OCI-LY7 (cell line): ENCODE measurements at regions not wholly inside any gene's neighbourhood (a gene's known extent, or its start where the extent isn't known, plus 50 kb on each side); places are given as distances from the start of the nearest gene placed in this dataset.

Source experiments
- BruUV-seq: library from RNA; stranded (reverse); fragments of 400-500 nt; replicated peaks from 2 replicates; lab custom pipeline; 2021; lab: Mats Ljungman, UMichigan
- CTCF ChIA-PET: fragments of 300-600 bp; sonication (Branson Sonifier 250); formaldehyde crosslinking; loops from one replicate; lab custom pipeline; 2022; ENCODE audit warnings: antibody characterized with exemption; ENCODE audit not compliant: unreplicated experiment; lab: Charles Lee
- POLR2A ChIA-PET: fragments of 300-600 bp; sonication (Branson Sonifier 250); formaldehyde crosslinking; loops from one replicate; lab custom pipeline; 2022; ENCODE audit warnings: antibody characterized with exemption; lab: Charles Lee
- DNase-seq: peaks from one replicate; pipeline ENCODE4 v3.0.0-alpha.2; 2015; ENCODE audit warnings: low spot score
- H2AFZ ChIP-seq: fragments of 200-600 bp; sonication (generic), shearing (Covaris generic); 2 replicates; pipeline ENCODE4 v1.6.1; 2014; ENCODE audit warnings: mild to moderate bottlenecking, antibody characterized with exemption, low read length, moderate library complexity
- H3K27ac ChIP-seq: fragments of 200-600 bp; sonication (generic); 2 replicates; pipeline ENCODE4 v1.5.1; 2014; ENCODE audit warnings: mixed run types, low read depth, mild to moderate bottlenecking, moderate library complexity, low read length, inconsistent platforms; ENCODE audit not compliant: poor library complexity, severe bottlenecking
- H3K36me3 ChIP-seq: fragments of 200-600 bp; sonication (generic); 2 replicates; pipeline ENCODE4 v1.6.1; 2014; ENCODE audit warnings: mild to moderate bottlenecking, antibody characterized with exemption, low read length, moderate library complexity, mixed read lengths; ENCODE audit not compliant: insufficient read depth
- H3K4me1 ChIP-seq: fragments of 200-600 bp; sonication (generic); 2 replicates; pipeline ENCODE4 v1.5.1; 2014; ENCODE audit warnings: mild to moderate bottlenecking, low read length; ENCODE audit not compliant: insufficient read depth, poor library complexity, severe bottlenecking
- H3K4me2 ChIP-seq: fragments of 200-600 bp; sonication (generic); 2 replicates; pipeline ENCODE4 v1.6.1; 2014; ENCODE audit warnings: mild to moderate bottlenecking, low read length
- H3K4me3 ChIP-seq: fragments of 200-600 bp; sonication (generic); 2 replicates; pipeline ENCODE4 v1.5.1; 2014; ENCODE audit warnings: mild to moderate bottlenecking, low read depth, low read length; ENCODE audit not compliant: poor library complexity, severe bottlenecking
- H3K79me2 ChIP-seq: fragments of 200-600 bp; sonication (generic); 2 replicates; pipeline ENCODE4 v1.6.1; 2016; ENCODE audit warnings: low read depth, mild to moderate bottlenecking, low read length, moderate library complexity, mixed read lengths; ENCODE audit not compliant: insufficient read depth
- H3K9me2 ChIP-seq: fragments of 200-600 bp; sonication (generic); 2 replicates; pipeline ENCODE4 v1.6.1; 2016; ENCODE audit warnings: mild to moderate bottlenecking, low read length, mixed read lengths; ENCODE audit not compliant: insufficient read depth
- H3K9me3 ChIP-seq: fragments of 200-600 bp; sonication (generic); 2 replicates; pipeline ENCODE4 v1.6.1; 2014; ENCODE audit warnings: mild to moderate bottlenecking, mixed run types, low read length, mixed read lengths
- H4K20me1 ChIP-seq: fragments of 200-600 bp; sonication (generic); 2 replicates; pipeline ENCODE4 v1.6.1; 2014; ENCODE audit warnings: mild to moderate bottlenecking, antibody characterized with exemption, low read length, moderate library complexity, mixed read lengths; ENCODE audit not compliant: insufficient read depth
- EZH2phosphoT487 ChIP-seq: fragments of 200-600 bp; sonication (generic); IDR thresholded peaks from 2 replicates; pipeline ENCODE4 v1.6.1; 2018; ENCODE audit warnings: low read depth, borderline replicate concordance, mild to moderate bottlenecking, mixed run types, antibody characterized with exemption, low read length, moderate library complexity, mixed read lengths
- intact Hi-C: fragments of 100-400 bp; cut with micrococcal nuclease; formaldehyde crosslinking; loops from one replicate; pipeline ENCODE4 v1.10.0; 2022; ENCODE audit not compliant: unreplicated experiment
- TF ChIP-seq, protein P1 (sequence below): fragments of 200-600 bp; sonication (generic); conservative IDR thresholded peaks from 2 replicates; pipeline ENCODE4 v1.5.1; 2014; ENCODE audit warnings: mild to moderate bottlenecking, antibody characterized with exemption, low read length, moderate library complexity, mixed read lengths

GRCh38 chr9:38278457-38278856 is 114.0 kb upstream of the ALDH1B1 start:
- Histone ChIP-seq H3K4me1 (no peaks in the 10 kb centered on the region), H3K4me3 (no peak overlapping the region), H3K36me3 (no peaks in the 10 kb centered on the region), H3K9me2 (no peaks in the 10 kb centered on the region), H4K20me1 (no peaks in the 10 kb centered on the region), H3K27ac (no peak overlapping the region), H3K4me2 (no peak overlapping the region), H2AFZ (no peak overlapping the region), H3K79me2 (no peaks in the 10 kb centered on the region), H3K9me3 (no peaks in the 10 kb centered on the region)
- BruUV-seq: no TSS peak
- ChIA-PET CTCF (no interaction called here), POLR2A (no interaction called here)
- intact Hi-C loops: no loop called here
- no peak for DNase-seq
- no peak for TF ChIP-seq EZH2phosphoT487
- TF ChIP-seq, protein P1, sequence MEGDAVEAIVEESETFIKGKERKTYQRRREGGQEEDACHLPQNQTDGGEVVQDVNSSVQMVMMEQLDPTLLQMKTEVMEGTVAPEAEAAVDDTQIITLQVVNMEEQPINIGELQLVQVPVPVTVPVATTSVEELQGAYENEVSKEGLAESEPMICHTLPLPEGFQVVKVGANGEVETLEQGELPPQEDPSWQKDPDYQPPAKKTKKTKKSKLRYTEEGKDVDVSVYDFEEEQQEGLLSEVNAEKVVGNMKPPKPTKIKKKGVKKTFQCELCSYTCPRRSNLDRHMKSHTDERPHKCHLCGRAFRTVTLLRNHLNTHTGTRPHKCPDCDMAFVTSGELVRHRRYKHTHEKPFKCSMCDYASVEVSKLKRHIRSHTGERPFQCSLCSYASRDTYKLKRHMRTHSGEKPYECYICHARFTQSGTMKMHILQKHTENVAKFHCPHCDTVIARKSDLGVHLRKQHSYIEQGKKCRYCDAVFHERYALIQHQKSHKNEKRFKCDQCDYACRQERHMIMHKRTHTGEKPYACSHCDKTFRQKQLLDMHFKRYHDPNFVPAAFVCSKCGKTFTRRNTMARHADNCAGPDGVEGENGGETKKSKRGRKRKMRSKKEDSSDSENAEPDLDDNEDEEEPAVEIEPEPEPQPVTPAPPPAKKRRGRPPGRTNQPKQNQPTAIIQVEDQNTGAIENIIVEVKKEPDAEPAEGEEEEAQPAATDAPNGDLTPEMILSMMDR: no peak

- ChIA-PET CTCF (no interaction called here), POLR2A (no interaction called here)
- TF ChIP-seq, protein P1: no peak
- no peak for TF ChIP-seq EZH2phosphoT487
- Histone ChIP-seq H3K4me2 (no peak overlapping the region), H4K20me1 (no peaks in the 10 kb centered on the region), H3K9me2 (no peaks in the 10 kb centered on the region), H3K27ac (no peak overlapping the region), H3K79me2 (no peaks in the 10 kb centered on the region), H3K36me3 (no peaks in the 10 kb centered on the region), H3K4me3 (no peak overlapping the region), H3K4me1 (no peaks in the 10 kb centered on the region), H3K9me3 (no peaks in the 10 kb centered on the region), H2AFZ (no peak overlapping the region)
- no TSS peak for BruUV-seq
- DNase-seq: no peak
- intact Hi-C loops: no loop called here
Observed at GRCh38 chr9:38277601-38278200, 114.8 kb upstream of the ALDH1B1 start.

GRCh38 chr9:38276771-38277439 is 115.6 kb upstream of the ALDH1B1 start:
- DNase-seq: no peak
- H3K79me2 ChIP-seq: no peaks in the 10 kb centered on the region
- no peaks in the 10 kb centered on the region for H3K36me3 ChIP-seq
- no TSS peak for BruUV-seq
- intact Hi-C loops: no loop called here
- no peak overlapping the region for H3K4me3 ChIP-seq
- H3K27ac ChIP-seq: no peak overlapping the region
- H3K9me3 ChIP-seq: no peaks in the 10 kb centered on the region
- CTCF ChIA-PET: no interaction called here
- H3K4me1 ChIP-seq: no peaks in the 10 kb centered on the region
- H4K20me1 ChIP-seq: no peaks in the 10 kb centered on the region
- no peaks in the 10 kb centered on the region for H3K9me2 ChIP-seq
- no peak overlapping the region for H3K4me2 ChIP-seq
- no peak overlapping the region for H2AFZ ChIP-seq
- no peak for TF ChIP-seq EZH2phosphoT487
- TF ChIP-seq, protein P1: no peak
- POLR2A ChIA-PET: no interaction called here
